PC-3 (cell line): ENCODE measurements at regions not wholly inside any gene's neighbourhood (a gene's known extent, or its start where the extent isn't known, plus 50 kb on each side); places are given as distances from the start of the nearest gene placed in this dataset.

Experiments used
- ATAC-seq: fragments of 200-7000 bp; cut with Tn5 transposase; 2 replicates; pipeline ENCODE4 v1.9.1; 2020; ENCODE audit warnings: mild to moderate bottlenecking, moderate library complexity
- BruUV-seq: library from RNA; stranded (reverse); fragments of 400-500 nt; replicated peaks from 2 replicates; lab custom pipeline; 2021; lab: Mats Ljungman, UMichigan
- CTCF ChIA-PET: fragments of 300-600 bp; sonication (Branson Sonifier 250); formaldehyde crosslinking; loops from one replicate; lab custom pipeline; 2022; ENCODE audit warnings: antibody characterized with exemption; lab: Charles Lee
- POLR2A ChIA-PET: fragments of 300-600 bp; sonication (Branson Sonifier 250); formaldehyde crosslinking; loops from one replicate; lab custom pipeline; 2022; ENCODE audit warnings: antibody characterized with exemption; ENCODE audit not compliant: unreplicated experiment; lab: Charles Lee
- DNase-seq: peaks from one replicate; pipeline ENCODE4 v3.0.0-alpha.2; 2015
- H2AFZ ChIP-seq: fragments of 300-600 bp; sonication (generic); 2 replicates; pipeline ENCODE4 v1.6.0; 2016; ENCODE audit warnings: antibody characterized with exemption, low read length
- H3F3A ChIP-seq: fragments of 300-600 bp; sonication (generic); one replicate; pipeline ENCODE4 v1.6.0; 2017; ENCODE audit warnings: antibody characterized with exemption, low read length, control low read depth, mild to moderate bottlenecking; ENCODE audit not compliant: unreplicated experiment
- H3K27ac ChIP-seq: fragments of 300-600 bp; sonication (generic); 2 replicates; pipeline ENCODE4 v1.5.1; 2016; ENCODE audit warnings: mild to moderate bottlenecking, low read length
- H3K27me3 ChIP-seq: fragments of 300-600 bp; sonication (generic); 2 replicates; pipeline ENCODE4 v1.6.1; 2016; ENCODE audit warnings: low read length, mixed read lengths
- H3K36me3 ChIP-seq: fragments of 300-600 bp; sonication (generic); 2 replicates; pipeline ENCODE4 v1.6.1; 2016; ENCODE audit warnings: low read depth, mixed run types, low read length, mixed read lengths
- H3K4me1 ChIP-seq: fragments of 300-600 bp; sonication (generic); 2 replicates; pipeline ENCODE4 v1.5.1; 2016; ENCODE audit warnings: low read length; ENCODE audit not compliant: insufficient read depth
- H3K4me2 ChIP-seq: fragments of 300-600 bp; sonication (generic); 2 replicates; pipeline ENCODE4 v1.6.0; 2016; ENCODE audit warnings: low read length
- H3K4me3 ChIP-seq: fragments of 300-600 bp; sonication (generic); 2 replicates; pipeline ENCODE4 v1.5.1; 2016; ENCODE audit warnings: mild to moderate bottlenecking, low read length, mixed read lengths
- H3K79me2 ChIP-seq: fragments of 300-600 bp; sonication (generic); 2 replicates; pipeline ENCODE4 v1.6.1; 2017; ENCODE audit warnings: low read length, mixed read lengths
- H3K9ac ChIP-seq: fragments of 300-600 bp; sonication (generic); 2 replicates; pipeline ENCODE4 v1.6.0; 2016; ENCODE audit warnings: mild to moderate bottlenecking, low read length
- H3K9me2 ChIP-seq: fragments of 300-600 bp; sonication (generic); replicated peaks from 2 replicates; pipeline ENCODE4 v1.6.1; 2016; ENCODE audit warnings: mixed run types, low read length, mixed read lengths
- H3K9me3 ChIP-seq: fragments of 300-600 bp; sonication (generic); 2 replicates; pipeline ENCODE4 v1.6.1; 2016; ENCODE audit warnings: low read length, mixed read lengths
- H4K20me1 ChIP-seq: fragments of 300-600 bp; sonication (generic); 2 replicates; pipeline ENCODE4 v1.6.1; 2016; ENCODE audit warnings: low read length, mixed read lengths
- EZH2 ChIP-seq: fragments of 300-600 bp; sonication (generic); IDR thresholded peaks from one replicate; pipeline ENCODE4 v1.6.1; 2017; ENCODE audit warnings: antibody characterized with exemption, mild to moderate bottlenecking, low read length; ENCODE audit not compliant: unreplicated experiment
- EZH2phosphoT487 ChIP-seq: fragments of 300-600 bp; sonication (generic); IDR thresholded peaks from 2 replicates; pipeline ENCODE4 v1.6.1; 2018; ENCODE audit warnings: mild to moderate bottlenecking, antibody characterized with exemption, low read length, borderline replicate concordance
- intact Hi-C: fragments of 100-400 bp; cut with micrococcal nuclease; formaldehyde crosslinking; loops from 2 replicates; pipeline ENCODE4 v1.9.0; 2023
- TF ChIP-seq, protein P1 (sequence below): fragments of 300-600 bp; sonication (generic); conservative IDR thresholded peaks from 2 replicates; pipeline ENCODE4 v1.5.1; 2017; ENCODE audit warnings: antibody characterized with exemption, low read depth, mild to moderate bottlenecking, low read length

DNA sequence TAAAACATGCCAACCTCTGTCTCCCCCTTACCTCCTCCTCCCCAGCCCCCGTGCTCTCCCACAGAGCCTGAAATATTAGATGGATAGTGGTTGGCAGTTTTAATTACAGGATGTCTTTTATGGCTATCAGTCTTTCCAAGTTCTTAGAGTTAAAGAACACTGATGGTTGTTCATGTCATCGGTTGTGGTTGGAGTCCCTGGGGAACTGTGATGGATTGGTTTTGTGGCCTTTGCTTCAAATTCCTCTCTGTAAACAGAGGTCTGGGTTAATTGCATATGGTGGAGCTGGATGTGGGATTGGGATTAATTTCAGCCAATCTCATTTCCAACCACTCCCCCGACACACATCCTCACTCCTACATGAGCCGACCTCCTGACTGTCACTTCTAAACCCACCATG lies 164.5 kb upstream of the PROK2 start:
- intact Hi-C loops, result no loop called here
- TF ChIP-seq, protein P1, sequence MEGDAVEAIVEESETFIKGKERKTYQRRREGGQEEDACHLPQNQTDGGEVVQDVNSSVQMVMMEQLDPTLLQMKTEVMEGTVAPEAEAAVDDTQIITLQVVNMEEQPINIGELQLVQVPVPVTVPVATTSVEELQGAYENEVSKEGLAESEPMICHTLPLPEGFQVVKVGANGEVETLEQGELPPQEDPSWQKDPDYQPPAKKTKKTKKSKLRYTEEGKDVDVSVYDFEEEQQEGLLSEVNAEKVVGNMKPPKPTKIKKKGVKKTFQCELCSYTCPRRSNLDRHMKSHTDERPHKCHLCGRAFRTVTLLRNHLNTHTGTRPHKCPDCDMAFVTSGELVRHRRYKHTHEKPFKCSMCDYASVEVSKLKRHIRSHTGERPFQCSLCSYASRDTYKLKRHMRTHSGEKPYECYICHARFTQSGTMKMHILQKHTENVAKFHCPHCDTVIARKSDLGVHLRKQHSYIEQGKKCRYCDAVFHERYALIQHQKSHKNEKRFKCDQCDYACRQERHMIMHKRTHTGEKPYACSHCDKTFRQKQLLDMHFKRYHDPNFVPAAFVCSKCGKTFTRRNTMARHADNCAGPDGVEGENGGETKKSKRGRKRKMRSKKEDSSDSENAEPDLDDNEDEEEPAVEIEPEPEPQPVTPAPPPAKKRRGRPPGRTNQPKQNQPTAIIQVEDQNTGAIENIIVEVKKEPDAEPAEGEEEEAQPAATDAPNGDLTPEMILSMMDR, result no peak
- no peak for TF ChIP-seq EZH2
- TF ChIP-seq EZH2phosphoT487, result no peak
- Histone ChIP-seq H3K9me3 (no peaks in the 10 kb centered on the region), H3K4me2 (no peak overlapping the region), H3K27me3 (peaks cover 68% of the 10 kb centered on the region), H3K36me3 (no peaks in the 10 kb centered on the region), H3F3A (no peaks in the 10 kb centered on the region), H3K9me2 (no peaks in the 10 kb centered on the region), H3K79me2 (no peaks in the 10 kb centered on the region), H4K20me1 (no peaks in the 10 kb centered on the region), H3K27ac (no peak overlapping the region), H2AFZ (no peak overlapping the region), H3K4me3 (no peak overlapping the region), H3K4me1 (no peaks in the 10 kb centered on the region), H3K9ac (no peak overlapping the region)
- BruUV-seq, result no TSS peak
- ATAC-seq, result no peak
- no peak for DNase-seq
- CTCF ChIA-PET, result no interaction called here
- POLR2A ChIA-PET, result no interaction called here

DNA sequence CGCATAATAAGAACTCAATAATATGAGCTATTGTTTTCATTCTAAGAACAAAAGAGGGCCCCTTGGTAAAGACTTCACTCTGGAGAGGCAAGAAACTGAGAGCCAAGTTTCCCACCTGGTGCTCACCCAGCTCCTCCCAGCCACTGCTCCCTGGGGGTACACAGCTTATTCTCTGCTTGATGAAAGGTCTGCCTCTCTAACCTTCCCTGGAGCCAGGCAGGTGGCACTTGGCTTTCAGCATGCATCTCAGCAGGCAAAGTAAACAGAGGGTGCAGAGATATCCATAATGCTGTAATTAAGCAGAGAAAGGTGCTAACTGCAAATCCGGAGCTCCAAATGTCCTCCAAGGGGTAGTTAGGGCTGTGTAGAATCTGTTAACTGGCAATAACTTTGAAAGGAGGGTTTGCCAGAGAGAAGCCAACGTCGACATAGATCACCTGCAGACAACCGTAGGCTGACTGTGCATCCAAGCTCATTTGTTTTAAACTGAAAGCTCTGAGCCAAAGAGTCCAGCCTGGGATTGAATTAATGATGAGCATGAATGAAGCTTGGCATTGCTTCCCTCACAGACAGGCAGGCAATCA lies 159.6 kb upstream of the PROK2 start:
- H3F3A ChIP-seq, result no peaks in the 10 kb centered on the region
- H3K9me3 ChIP-seq, result no peaks in the 10 kb centered on the region
- no peaks in the 10 kb centered on the region for H3K36me3 ChIP-seq
- intact Hi-C loops, result no loop called here
- no peak overlapping the region for H3K4me2 ChIP-seq
- H3K27ac ChIP-seq, result no peak overlapping the region
- BruUV-seq, result no TSS peak
- ChIA-PET CTCF (interaction anchor here (0.6 kb wide), 1 partner anchor 456 kb away, joined by 3 read pairs; no protein-coding TSS in a partner anchor), POLR2A (no interaction called here)
- no peaks in the 10 kb centered on the region for H3K79me2 ChIP-seq
- no peaks in the 10 kb centered on the region for H3K9me2 ChIP-seq
- TF ChIP-seq, protein P1, result no peak
- no peak for TF ChIP-seq EZH2phosphoT487
- TF ChIP-seq EZH2, result no peak
- no peaks in the 10 kb centered on the region for H3K4me1 ChIP-seq
- no peak overlapping the region for H2AFZ ChIP-seq
- no peak overlapping the region for H3K9ac ChIP-seq
- DNase-seq (no peak), ATAC-seq (no peak)
- no peak overlapping the region for H3K4me3 ChIP-seq
- H4K20me1 ChIP-seq, result no peaks in the 10 kb centered on the region
- peaks cover 61% of the 10 kb centered on the region for H3K27me3 ChIP-seq

DNA sequence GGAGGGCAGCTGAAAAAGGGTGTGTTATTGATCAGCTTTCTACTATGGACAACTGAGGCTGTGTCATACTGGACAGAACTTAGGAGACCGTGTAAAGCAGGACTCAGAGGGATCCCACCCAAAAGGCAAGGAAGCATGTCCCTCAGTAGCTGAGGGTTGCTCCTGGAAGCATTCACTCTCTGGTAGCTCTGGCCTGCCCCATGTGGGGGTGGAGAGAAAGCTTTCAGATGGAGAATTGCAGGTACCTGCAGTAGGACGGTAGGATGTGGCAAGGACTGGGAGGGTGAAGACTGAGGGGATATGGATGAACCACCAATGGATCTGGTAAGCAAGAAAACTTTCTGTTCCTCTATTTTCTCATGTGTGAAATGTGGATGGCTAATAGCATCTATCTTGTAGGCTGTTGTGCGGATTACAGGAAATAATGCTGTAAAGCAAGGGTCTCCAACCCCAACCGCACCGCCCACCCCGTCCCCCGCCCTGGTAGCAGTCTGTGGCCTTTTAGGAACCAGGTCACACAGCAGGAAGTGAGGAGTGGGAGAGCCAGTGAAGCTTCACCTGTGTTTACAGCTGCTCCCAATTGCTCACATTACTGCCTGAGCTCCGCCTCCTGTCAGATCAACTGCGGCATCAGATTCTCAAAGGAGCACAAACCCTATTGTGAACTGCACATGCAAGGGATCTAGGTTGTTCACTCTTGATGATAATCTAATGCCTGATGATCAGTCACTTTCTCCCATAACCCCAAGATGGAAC lies 157.7 kb upstream of the PROK2 start:
- no peaks in the 10 kb centered on the region for H3K36me3 ChIP-seq
- H3K9me2 ChIP-seq, result no peaks in the 10 kb centered on the region
- ATAC-seq (no peak), DNase-seq (no peak)
- H3K9ac ChIP-seq, result no peak overlapping the region
- H3K9me3 ChIP-seq, result no peaks in the 10 kb centered on the region
- no TSS peak for BruUV-seq
- H2AFZ ChIP-seq, result no peak overlapping the region
- H3K4me1 ChIP-seq, result no peaks in the 10 kb centered on the region
- intact Hi-C loops, result no loop called here
- no peaks in the 10 kb centered on the region for H3F3A ChIP-seq
- H3K27me3 ChIP-seq, result peaks cover 47% of the 10 kb centered on the region
- TF ChIP-seq, protein P1, result no peak
- TF ChIP-seq EZH2phosphoT487, result no peak
- TF ChIP-seq EZH2, result no peak
- H3K4me3 ChIP-seq, result no peak overlapping the region
- ChIA-PET CTCF (no interaction called here), POLR2A (no interaction called here)
- no peak overlapping the region for H3K27ac ChIP-seq
- H3K4me2 ChIP-seq, result no peak overlapping the region
- no peaks in the 10 kb centered on the region for H3K79me2 ChIP-seq
- no peaks in the 10 kb centered on the region for H4K20me1 ChIP-seq
